22Rv1 (cell line): ENCODE measurements at regions not wholly inside any gene's neighbourhood (a gene's known extent, or its start where the extent isn't known, plus 50 kb on each side); places are given as distances from the start of the nearest gene placed in this dataset.

ENCODE experiments used
- ZFX ChIP-seq: fragments of 450-650 bp; IDR thresholded peaks from 2 replicates; pipeline ENCODE4 v1.6.1; 2017; ENCODE audit warnings: antibody characterized with exemption, borderline replicate concordance
- TF ChIP-seq, protein P1 (sequence below): fragments of 450-650 bp; IDR thresholded peaks from 2 replicates; pipeline ENCODE4 v1.5.1; 2017; ENCODE audit warnings: mild to moderate bottlenecking

DNA sequence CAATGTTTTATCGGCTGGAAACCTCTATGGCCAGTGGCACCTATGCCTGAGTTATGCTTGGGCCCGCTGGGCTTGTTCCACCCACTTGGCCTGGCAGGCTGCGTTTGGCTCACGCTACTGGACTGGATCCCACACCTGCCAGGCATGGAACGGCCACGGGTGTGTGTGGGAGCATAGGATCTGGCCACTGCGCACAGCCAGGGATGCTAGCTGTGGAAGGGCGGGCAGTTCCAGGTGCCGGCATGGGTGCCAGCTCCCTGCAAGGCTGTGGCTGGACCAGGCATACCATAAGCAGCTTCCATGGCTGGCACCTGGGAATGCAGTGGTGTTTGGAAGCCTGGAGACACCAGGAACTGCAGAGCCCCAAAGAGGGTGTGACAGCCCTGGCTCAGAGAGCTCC is 1063.9 kb upstream of the ACO1 start:
- TF ChIP-seq, protein P1, sequence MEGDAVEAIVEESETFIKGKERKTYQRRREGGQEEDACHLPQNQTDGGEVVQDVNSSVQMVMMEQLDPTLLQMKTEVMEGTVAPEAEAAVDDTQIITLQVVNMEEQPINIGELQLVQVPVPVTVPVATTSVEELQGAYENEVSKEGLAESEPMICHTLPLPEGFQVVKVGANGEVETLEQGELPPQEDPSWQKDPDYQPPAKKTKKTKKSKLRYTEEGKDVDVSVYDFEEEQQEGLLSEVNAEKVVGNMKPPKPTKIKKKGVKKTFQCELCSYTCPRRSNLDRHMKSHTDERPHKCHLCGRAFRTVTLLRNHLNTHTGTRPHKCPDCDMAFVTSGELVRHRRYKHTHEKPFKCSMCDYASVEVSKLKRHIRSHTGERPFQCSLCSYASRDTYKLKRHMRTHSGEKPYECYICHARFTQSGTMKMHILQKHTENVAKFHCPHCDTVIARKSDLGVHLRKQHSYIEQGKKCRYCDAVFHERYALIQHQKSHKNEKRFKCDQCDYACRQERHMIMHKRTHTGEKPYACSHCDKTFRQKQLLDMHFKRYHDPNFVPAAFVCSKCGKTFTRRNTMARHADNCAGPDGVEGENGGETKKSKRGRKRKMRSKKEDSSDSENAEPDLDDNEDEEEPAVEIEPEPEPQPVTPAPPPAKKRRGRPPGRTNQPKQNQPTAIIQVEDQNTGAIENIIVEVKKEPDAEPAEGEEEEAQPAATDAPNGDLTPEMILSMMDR = no peak
- TF ChIP-seq ZFX = no peak
